GM12875 (cell line): ENCODE measurements at regions not wholly inside any gene's neighbourhood (a gene's known extent, or its start where the extent isn't known, plus 50 kb on each side); places are given as distances from the start of the nearest gene placed in this dataset.

ENCODE experiments used
- H3K4me3 ChIP-seq: one replicate; pipeline ENCODE4 v1.5.1; 2011; ENCODE audit warnings: low read depth, low read length, control low read depth
- TF ChIP-seq, protein P1 (sequence below): IDR thresholded peaks from 2 replicates; pipeline ENCODE4 v1.5.1; 2011; ENCODE audit warnings: low read depth, mild to moderate bottlenecking, control low read depth, inconsistent platforms, low read length, moderate library complexity, borderline replicate concordance; ENCODE audit not compliant: insufficient read depth

DNA sequence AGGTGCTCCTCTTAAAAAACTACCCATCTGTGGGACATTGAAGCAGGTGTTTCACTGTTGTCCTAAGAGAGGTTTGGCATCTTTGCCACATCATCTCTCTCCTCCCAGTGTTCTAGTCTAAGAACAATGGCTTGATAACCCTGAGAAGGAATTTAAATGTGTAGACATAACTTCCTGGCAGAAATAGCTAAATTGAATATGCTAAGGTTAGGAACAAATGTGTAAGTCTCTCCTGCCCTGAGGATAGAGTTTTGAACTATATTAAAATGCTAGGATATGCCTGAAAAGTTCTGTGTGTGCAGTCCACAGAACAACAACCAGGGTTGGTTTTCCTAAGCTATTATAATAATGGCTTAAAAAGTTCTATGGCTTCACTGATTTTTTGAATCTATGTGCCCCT, 106.6 kb downstream of the LRRC70 start:
- TF ChIP-seq, protein P1, sequence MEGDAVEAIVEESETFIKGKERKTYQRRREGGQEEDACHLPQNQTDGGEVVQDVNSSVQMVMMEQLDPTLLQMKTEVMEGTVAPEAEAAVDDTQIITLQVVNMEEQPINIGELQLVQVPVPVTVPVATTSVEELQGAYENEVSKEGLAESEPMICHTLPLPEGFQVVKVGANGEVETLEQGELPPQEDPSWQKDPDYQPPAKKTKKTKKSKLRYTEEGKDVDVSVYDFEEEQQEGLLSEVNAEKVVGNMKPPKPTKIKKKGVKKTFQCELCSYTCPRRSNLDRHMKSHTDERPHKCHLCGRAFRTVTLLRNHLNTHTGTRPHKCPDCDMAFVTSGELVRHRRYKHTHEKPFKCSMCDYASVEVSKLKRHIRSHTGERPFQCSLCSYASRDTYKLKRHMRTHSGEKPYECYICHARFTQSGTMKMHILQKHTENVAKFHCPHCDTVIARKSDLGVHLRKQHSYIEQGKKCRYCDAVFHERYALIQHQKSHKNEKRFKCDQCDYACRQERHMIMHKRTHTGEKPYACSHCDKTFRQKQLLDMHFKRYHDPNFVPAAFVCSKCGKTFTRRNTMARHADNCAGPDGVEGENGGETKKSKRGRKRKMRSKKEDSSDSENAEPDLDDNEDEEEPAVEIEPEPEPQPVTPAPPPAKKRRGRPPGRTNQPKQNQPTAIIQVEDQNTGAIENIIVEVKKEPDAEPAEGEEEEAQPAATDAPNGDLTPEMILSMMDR = no peak
- H3K4me3 ChIP-seq = no peak overlapping the region

DNA sequence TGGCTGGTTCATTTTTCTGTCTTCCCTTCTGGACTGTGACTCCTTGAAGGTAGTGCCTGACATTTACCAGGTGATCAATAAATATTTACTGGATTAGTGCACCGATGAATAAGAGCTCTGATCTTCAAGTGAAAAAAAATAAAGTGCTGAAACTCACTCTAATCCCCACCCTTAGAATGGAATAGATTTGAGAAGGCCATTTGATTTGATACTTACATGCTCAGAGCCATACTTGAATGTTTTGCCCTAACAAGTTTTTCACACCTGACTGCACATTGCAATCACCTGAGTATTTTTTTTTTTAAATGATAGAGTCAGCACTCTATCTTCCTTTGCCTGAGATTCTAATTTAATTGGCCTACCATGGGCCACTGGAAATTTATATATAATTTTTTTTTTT, 105.7 kb downstream of the LRRC70 start:
- TF ChIP-seq, protein P1 = no peak
- H3K4me3 ChIP-seq = no peak overlapping the region

DNA sequence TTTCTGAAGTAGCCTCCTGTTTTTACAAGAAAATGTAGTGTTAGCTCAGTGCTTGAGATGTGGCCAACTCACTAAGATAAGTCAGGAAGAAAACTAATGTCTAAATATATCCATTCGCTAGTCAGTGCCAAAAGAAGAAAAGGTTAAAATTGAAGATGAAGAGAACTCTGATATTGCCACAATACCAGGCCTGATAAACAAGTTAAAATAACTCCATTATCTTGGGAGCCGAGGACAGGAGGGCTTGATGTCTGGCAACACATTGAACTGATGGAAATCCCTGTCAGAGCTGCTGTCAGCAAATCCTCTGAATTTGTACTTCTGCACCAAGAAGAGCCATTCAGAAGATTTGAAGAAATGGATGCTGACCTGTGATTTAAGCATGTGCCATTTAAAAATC, 103.4 kb downstream of the LRRC70 start:
- TF ChIP-seq, protein P1 = no peak
- no peak overlapping the region for H3K4me3 ChIP-seq

GRCh38 chr5:62681117-62681850, 102.7 kb downstream of the LRRC70 start:
- H3K4me3 ChIP-seq = no peak overlapping the region

DNA sequence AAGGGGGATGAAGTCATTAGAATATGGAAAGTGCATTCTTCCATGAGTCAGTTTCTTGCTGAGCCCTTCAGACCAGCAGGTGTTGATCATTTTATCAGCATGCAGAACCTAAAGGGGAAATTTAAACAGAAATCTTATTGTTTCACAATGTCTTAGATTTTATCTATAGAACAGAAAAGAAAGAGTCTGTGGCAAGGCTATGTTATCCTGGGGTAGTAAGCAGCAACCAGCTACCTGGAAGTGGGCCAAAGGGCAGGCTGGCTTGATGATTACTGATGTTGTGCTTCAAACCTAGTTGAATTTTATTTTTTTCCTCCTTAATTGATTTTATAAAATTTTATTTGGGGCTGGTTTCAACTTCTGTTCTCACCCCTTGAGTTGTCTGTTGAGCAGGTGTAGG, 101.5 kb downstream of the LRRC70 start:
- TF ChIP-seq, protein P1 = no peak
- no peak overlapping the region for H3K4me3 ChIP-seq

More at GRCh38 chr5:62681117-62681850, 102.7 kb downstream of the LRRC70 start:
- TF ChIP-seq, protein P1 = no peak
